ENCODE measurements at regions not wholly inside any gene's neighbourhood (a gene's known extent, or its start where the extent isn't known, plus 50 kb on each side); places are given as distances from the start of the nearest gene placed in this dataset.

GRCh38 chr1:55938861-55939260 is 640.5 kb downstream of the PLPP3 start:
- no peak overlapping the region for H3K27ac Mint-ChIP-seq
- H3K4me1 Mint-ChIP-seq, result no peaks in the 10 kb centered on the region
- peaks cover 14% of the 10 kb centered on the region for H3K9me3 Mint-ChIP-seq

DNA sequence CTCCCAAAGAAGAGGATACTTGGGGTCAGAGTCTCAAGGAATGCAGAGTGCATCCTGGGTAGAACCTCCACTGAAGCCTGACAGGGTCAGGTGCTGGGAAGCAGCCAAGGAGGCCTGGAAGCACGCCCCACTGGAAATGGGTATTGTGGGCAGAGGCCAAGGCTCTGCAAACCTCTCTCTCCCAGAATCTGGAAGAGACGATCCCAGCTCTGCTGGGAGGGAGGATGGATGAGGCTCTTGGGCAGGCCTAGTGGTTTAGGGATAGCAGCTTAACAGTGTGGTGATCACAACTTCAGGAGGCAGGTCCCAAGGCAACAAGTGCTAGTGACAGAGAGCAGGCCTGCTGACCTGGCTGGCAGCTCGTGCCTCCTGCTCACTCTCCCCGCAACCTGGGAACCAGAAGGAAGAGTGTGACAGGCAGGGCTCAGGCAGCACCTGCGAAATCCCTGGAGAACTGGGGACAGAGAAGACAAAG is 641.0 kb downstream of the PLPP3 start:
- H3K27me3 ChIP-seq (ENCODE audit: control insufficient read depth, insufficient read depth, low read length, poor library complexity, severe bottlenecking), result no peaks in the 10 kb centered on the region
- H3K27ac ChIP-seq (ENCODE audit: low read depth, low read length), result no peak overlapping the region
- Mint-ChIP-seq H3K4me1 (no peaks in the 10 kb centered on the region), H3K27me3 (ENCODE audit: insufficient read depth) (peaks cover 3% of the 10 kb centered on the region), H3K4me3 (no peak overlapping the region), H3K9me3 (peaks cover 15% of the 10 kb centered on the region), H3K36me3 (ENCODE audit: low read depth) (no peaks in the 10 kb centered on the region), H3K27ac (no peak overlapping the region)
- WGBS, 2 experiments (ENCODE audit: insufficient coverage in 1 of 2, insufficient read length in 1 of 2), result 89 to 93% methylated on average over 3 to 5 of the region's 5 CpGs
- H3K9ac ChIP-seq (ENCODE audit: extremely low read depth, low read length, poor library complexity, severe bottlenecking), result no peak overlapping the region
- TF ChIP-seq, protein P1, sequence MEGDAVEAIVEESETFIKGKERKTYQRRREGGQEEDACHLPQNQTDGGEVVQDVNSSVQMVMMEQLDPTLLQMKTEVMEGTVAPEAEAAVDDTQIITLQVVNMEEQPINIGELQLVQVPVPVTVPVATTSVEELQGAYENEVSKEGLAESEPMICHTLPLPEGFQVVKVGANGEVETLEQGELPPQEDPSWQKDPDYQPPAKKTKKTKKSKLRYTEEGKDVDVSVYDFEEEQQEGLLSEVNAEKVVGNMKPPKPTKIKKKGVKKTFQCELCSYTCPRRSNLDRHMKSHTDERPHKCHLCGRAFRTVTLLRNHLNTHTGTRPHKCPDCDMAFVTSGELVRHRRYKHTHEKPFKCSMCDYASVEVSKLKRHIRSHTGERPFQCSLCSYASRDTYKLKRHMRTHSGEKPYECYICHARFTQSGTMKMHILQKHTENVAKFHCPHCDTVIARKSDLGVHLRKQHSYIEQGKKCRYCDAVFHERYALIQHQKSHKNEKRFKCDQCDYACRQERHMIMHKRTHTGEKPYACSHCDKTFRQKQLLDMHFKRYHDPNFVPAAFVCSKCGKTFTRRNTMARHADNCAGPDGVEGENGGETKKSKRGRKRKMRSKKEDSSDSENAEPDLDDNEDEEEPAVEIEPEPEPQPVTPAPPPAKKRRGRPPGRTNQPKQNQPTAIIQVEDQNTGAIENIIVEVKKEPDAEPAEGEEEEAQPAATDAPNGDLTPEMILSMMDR (conservative IDR thresholded peaks at IDR 0.05), result no peak
- no peak overlapping the region for H3K4me3 ChIP-seq (ENCODE audit: low read length)
- H3K9me3 ChIP-seq (ENCODE audit: control insufficient read depth, low read length), result no peaks in the 10 kb centered on the region
- no peaks in the 10 kb centered on the region for H3K4me1 ChIP-seq (ENCODE audit: control insufficient read depth, insufficient read depth, low read length)
- no peaks in the 10 kb centered on the region for H3K36me3 ChIP-seq (ENCODE audit: control insufficient read depth, insufficient read depth, low read length)
- DNase-seq, result no peak

More at GRCh38 chr1:55938861-55939260, 640.5 kb downstream of the PLPP3 start:
- DNase-seq, result no peak
- Mint-ChIP-seq H3K36me3 (ENCODE audit: low read depth) (no peaks in the 10 kb centered on the region), H3K4me3 (no peak overlapping the region), H3K27me3 (ENCODE audit: insufficient read depth) (peaks cover 3% of the 10 kb centered on the region)
- H3K9me3 ChIP-seq (ENCODE audit: control insufficient read depth, low read length), result no peaks in the 10 kb centered on the region
- TF ChIP-seq, protein P1 (conservative IDR thresholded peaks at IDR 0.05), result no peak
- no peaks in the 10 kb centered on the region for H3K36me3 ChIP-seq (ENCODE audit: control insufficient read depth, insufficient read depth, low read length)
- H3K4me1 ChIP-seq (ENCODE audit: control insufficient read depth, insufficient read depth, low read length), result no peaks in the 10 kb centered on the region
- no peaks in the 10 kb centered on the region for H3K27me3 ChIP-seq (ENCODE audit: control insufficient read depth, insufficient read depth, low read length, poor library complexity, severe bottlenecking)
- 94 to 100% methylated on average over 1 to 6 of the region's 6 CpGs for WGBS, 2 experiments (ENCODE audit: insufficient coverage in 1 of 2, insufficient read length in 1 of 2)
- H3K4me3 ChIP-seq (ENCODE audit: low read length), result no peak overlapping the region
- H3K9ac ChIP-seq (ENCODE audit: extremely low read depth, low read length, poor library complexity, severe bottlenecking), result no peak overlapping the region
- no peak overlapping the region for H3K27ac ChIP-seq (ENCODE audit: low read depth, low read length)

- no peaks in the 10 kb centered on the region for H3K36me3 Mint-ChIP-seq (ENCODE audit: low read depth)
- Histone ChIP-seq H3K9me3 (ENCODE audit: control insufficient read depth, low read length) (no peaks in the 10 kb centered on the region), H3K27me3 (ENCODE audit: control insufficient read depth, insufficient read depth, low read length, poor library complexity, severe bottlenecking) (no peaks in the 10 kb centered on the region), H3K4me3 (ENCODE audit: low read length) (no peak overlapping the region), H3K36me3 (ENCODE audit: control insufficient read depth, insufficient read depth, low read length) (no peaks in the 10 kb centered on the region), H3K27ac (ENCODE audit: low read depth, low read length) (no peak overlapping the region), H3K4me1 (ENCODE audit: control insufficient read depth, insufficient read depth, low read length) (no peaks in the 10 kb centered on the region), H3K9ac (ENCODE audit: extremely low read depth, low read length, poor library complexity, severe bottlenecking) (no peak overlapping the region)
- H3K27me3 Mint-ChIP-seq (ENCODE audit: insufficient read depth), result peaks cover 3% of the 10 kb centered on the region
- no peak overlapping the region for H3K27ac Mint-ChIP-seq
- WGBS, 2 experiments (ENCODE audit: insufficient coverage in 1 of 2, insufficient read length in 1 of 2), result 83 to 90% methylated on average over 1 to 3 of the region's 3 CpGs
- peaks cover 15% of the 10 kb centered on the region for H3K9me3 Mint-ChIP-seq
- DNase-seq, result no peak
- TF ChIP-seq, protein P1 (conservative IDR thresholded peaks at IDR 0.05), result no peak
- no peaks in the 10 kb centered on the region for H3K4me1 Mint-ChIP-seq
- H3K4me3 Mint-ChIP-seq, result no peak overlapping the region
Observed at GRCh38 chr1:55937840-55938375, 641.5 kb downstream of the PLPP3 start.

Data from endodermal cell (in vitro differentiated cells).